ENCODE measurements at regions not wholly inside any gene's neighbourhood (a gene's known extent, or its start where the extent isn't known, plus 50 kb on each side); places are given as distances from the start of the nearest gene placed in this dataset.
"Not testable (repeated sequence)": the region's sequence is repeated elsewhere in the genome, so short reads cannot be mapped to it uniquely, and the experiment has no call there.

GRCh38 chr1:209095627-209096595 lies 487.6 kb upstream of the CAMK1G start:
- DNase-seq = no peak

GRCh38 chr1:209100460-209100859 lies 483.1 kb upstream of the CAMK1G start:
- no peak for DNase-seq

DNA sequence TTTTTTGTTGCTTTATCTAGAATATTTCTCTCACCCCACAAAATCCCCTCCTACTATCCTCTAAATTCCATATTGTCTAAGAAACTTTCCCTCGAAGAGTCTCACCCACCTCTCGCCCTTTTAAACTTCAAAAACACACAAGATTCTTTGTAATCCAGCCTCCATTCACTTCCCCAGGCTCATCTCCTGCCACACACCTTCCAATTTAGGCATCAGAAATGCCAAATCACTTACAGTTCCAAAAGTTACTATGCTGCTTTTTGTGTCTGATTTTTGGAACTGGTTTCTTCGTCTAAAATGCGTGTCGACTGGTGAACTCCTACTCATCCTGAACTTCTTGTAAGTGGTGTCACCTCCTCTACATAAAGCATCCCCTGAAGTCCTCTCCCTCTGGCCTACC lies 482.4 kb upstream of the CAMK1G start:
- DNase-seq = no peak

- DNase-seq = no peak
These were observed 481.4 kb upstream of the CAMK1G start for GRCh38 chr1:209102120-209102519.

- no peak for DNase-seq
These were observed 481.0 kb upstream of the CAMK1G start for GRCh38 chr1:209102531-209102930.

DNA sequence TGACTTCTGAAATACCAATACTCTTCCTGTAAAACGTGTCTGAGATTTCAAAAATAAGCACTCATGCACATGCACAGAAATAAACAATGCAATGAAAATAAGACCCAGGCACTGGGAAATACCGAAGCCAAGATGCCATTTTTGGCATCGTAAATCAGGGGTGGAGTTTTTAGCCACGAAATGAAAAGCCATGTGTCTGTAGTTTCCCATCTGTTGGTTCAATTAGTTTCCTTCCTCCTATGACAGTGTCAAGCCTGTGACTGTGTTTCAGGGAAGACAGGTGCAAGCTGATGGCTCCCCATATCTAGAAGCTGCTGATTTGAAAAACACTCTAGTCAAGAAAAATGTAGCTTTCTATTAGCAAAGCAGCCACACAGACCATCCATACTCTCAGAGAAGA lies 480.4 kb upstream of the CAMK1G start:
- DNase-seq = no peak

DNA sequence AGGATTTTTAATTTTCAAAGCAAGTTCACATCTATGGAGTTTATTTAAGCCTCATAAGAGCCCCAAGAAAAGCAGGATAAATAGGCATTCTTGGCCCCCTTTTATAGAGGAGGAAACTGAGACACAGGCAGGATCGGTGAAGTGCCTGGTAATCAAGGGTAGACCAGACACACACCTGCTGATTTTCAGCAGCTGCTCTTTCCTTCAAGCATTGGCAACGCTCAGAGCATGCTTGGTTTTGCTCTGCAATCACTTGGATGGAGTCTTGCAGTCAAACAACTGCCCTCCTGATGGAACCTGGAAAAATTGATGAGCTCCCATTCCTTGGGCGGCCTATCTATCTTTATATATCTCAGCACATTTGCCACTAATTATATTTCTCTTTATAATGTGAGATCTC lies 478.9 kb upstream of the CAMK1G start:
- no peak for DNase-seq

DNA sequence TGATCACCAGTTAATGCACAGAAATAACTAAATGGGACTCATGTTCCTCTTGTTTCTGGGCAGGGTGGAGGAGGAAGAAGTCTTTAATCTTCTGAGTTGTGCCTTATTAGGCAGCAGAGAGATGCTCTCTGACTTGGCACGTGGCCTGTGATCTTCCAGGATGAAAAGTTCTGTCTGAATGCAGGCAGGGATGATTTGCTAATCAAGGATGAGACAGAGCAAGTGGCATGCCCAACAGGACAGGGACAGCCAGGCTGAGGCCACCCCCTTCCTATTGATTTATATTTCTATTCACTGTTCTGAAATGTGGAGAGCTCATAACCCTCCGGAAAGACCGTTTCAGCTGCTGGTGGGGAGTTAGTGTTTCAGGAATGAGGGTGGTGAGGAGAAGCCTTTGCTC lies 477.8 kb upstream of the CAMK1G start:
- DNase-seq = no peak

GRCh38 chr1:209106237-209106741 lies 477.2 kb upstream of the CAMK1G start:
- no peak for DNase-seq

DNA sequence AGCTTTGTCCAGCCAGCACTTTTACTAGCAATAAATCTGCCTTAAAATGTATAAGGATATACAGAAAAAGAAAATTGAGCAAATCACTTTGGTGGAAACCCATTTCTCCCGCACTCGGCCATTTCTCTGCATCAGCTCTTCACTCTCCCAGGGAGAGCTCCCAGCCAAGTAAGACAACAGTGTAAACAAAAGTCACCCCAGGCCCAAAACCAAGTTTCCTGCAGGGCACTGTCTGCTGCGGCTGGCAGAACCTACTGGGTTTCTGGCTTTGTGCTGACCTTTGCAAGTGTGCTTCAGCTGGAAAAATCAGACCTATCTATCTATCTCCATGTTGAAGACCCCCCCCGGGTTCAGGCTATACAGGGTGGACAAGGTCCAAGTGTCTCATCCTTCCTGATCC lies 476.7 kb upstream of the CAMK1G start:
- DNase-seq = no peak

- no peak for DNase-seq
These were observed 476.0 kb upstream of the CAMK1G start for GRCh38 chr1:209107535-209107934.

DNA sequence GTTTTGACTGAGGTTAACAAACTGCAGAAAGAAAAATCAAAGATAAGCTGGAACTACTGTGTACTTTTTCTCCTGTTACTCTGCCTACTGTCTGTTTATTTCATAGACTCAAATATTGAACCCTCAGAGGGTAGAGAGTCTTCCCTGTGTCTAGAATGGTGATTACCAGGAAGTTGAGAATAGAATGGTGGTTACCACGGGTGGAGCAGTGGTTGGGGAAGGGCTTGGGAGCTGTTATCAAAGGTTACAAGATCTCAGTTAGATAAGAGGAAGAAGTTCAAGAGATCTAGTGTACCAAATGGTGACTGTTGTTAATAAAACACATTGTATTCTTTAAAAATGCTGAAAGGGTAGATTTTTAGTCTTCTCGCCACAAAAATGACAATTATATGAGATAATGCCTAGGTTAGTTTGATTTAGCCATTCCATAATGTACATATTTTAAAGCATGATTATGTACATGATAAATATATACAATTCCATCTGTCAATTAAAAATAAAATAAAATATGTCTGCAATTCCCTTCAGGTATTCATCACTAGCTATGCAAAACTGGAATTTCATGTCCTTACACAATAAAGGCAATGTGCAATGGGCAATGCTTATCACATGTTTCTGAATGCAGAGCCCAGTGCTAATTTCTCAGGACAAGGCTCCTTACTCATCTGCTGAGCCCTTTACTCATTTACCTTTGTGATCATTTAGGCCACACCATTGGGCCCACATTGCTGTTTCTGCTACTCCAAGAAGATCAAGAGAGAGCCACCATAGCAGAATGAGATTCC lies 474.3 kb upstream of the CAMK1G start:
- no peak for DNase-seq

GRCh38 chr1:209113521-209113920 lies 470.0 kb upstream of the CAMK1G start:
- no peak for DNase-seq

DNA sequence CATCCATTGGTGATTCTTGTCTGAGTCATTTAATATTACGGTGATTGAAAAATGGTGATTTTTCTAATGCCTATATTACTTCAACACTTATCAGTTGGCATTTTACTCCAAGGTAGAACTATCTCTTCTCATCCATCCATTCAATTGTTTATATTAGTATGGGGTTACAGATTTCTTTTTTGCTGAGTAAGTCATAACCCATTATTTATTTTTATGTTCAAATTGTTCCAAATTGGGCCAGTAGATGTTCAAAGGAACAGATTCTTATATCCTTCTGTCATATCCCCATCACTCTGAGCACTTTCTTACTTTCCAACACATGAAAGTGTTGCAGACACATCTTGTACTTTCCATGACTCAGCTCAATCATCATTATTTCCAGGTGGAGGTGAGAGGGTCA lies 466.8 kb upstream of the CAMK1G start:
- DNase-seq = no peak

DNA sequence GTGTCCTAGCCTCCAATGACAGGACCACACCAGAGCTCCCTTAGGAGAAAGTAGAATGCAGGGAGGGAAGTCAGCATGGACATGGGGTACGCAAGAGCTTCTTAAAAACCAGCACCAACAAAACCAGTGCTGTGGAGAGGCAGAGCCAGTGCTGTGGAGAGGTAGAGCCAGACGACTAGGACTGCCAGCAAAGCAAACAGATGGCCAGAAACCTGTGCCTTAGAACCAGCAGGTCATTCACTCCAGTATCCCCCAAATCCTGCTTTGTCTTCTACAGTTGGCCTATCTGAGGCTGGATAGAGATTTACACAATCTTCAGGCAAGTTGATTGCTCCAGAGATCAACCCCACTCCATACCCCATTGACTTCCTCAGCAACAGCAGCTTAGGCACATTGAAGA lies 459.9 kb upstream of the CAMK1G start:
- DNase-seq = no peak

DNA sequence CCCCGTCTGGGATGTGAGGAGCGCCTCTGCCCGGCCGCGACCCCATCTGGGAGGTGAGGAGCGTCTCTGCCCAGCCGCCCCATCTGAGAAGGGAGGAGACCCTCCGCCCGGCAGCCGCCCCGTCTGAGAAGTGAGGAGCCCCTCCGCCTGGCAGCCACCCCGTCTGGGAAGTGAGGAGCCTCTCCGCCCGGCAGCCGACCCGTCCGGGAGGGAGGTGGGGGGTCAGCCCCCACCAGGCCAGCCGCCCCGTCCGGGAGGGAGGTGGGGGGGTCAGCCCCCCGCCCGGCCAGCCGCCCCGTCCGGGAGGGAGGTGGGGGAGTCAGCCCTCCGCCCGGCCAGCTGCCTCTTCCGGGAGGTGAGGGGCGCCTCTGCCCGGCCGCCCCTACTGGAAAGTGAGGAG lies 454.4 kb upstream of the CAMK1G start:
- not testable (repeated sequence) for DNase-seq

GRCh38 chr1:209130886-209131285 lies 452.6 kb upstream of the CAMK1G start:
- DNase-seq = no peak

- no peak for DNase-seq
These were observed 450.6 kb upstream of the CAMK1G start for GRCh38 chr1:209132736-209133467.

GRCh38 chr1:209134001-209134400 lies 449.5 kb upstream of the CAMK1G start:
- no peak for DNase-seq

- DNase-seq = no peak
These were observed 439.6 kb upstream of the CAMK1G start for GRCh38 chr1:209143916-209144315.

GRCh38 chr1:209150114-209150513 lies 433.4 kb upstream of the CAMK1G start:
- no peak for DNase-seq

DNA sequence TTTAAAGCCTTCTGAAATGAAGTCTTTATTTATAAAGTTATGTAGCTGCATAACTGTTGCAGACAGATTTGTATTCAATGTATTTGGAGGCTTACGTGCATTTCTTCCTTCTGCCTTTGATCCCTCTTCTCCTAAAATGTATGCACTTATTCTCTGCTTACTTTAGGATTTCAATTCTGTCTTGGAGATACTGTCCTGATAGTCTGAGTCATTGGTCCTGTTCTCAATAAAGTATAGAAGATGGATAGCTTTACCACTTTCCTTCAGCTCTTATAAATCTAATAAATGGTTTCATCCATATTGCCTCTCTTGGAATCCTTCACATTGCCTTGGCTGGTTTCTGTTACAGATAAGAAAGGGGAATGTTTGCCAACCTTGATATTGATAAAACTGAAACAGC lies 430.1 kb upstream of the CAMK1G start:
- DNase-seq = no peak

DNA sequence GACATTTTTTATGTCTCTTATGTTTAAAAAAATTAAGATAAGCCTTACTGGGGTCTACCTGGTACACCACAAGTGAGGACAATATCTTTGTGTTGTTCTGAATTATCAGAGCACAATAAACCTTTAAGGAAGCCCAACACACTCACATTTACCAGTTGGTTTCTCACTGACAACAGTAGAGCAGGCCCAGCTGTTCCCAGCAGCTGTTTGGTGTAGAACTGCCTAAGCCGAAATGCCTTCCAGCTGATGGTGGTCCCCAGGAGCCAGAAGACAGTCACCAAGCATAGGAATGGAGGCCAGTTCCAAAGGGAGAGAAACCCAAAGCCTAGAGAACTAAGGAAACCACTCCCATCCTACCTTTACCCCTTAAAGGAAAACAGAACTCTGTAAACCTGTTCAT lies 428.6 kb upstream of the CAMK1G start:
- no peak for DNase-seq

Data from DMS79 (cell line).